HG02623 (cell line): ENCODE measurements at regions not wholly inside any gene's neighbourhood (a gene's known extent, or its start where the extent isn't known, plus 50 kb on each side); places are given as distances from the start of the nearest gene placed in this dataset.
"Not testable (repeated sequence)": the region's sequence is repeated elsewhere in the genome, so short reads cannot be mapped to it uniquely, and the experiment has no call there.

ENCODE experiments used
- ATAC-seq: cut with Tn5 transposase; IDR thresholded peaks from one replicate; pipeline ENCODE4 v1.9.1; 2021; ENCODE audit warnings: moderate library complexity; ENCODE audit not compliant: unreplicated experiment

- ATAC-seq: no peak
Measured at GRCh38 chr1:87398641-87399040, 70.0 kb downstream of the LMO4 start.

DNA sequence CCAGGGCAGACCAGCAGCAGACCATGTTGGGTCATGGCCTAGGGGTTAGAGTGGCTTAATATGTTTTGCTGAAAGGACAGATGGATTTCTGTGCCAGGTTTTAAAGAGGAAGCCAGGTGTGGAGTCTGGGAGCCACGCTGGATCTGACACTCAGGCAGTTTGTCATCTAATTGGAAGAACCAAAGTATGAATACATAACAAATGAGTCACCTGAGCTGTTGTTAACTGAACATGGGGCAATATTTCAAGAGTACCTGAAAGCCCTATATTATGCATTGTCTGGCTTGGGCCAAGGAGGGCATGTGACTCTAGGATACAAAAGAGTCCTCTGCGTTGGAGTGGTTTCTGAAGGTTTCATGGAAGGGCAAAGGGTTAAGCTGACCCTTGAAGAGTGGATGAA lies 70.6 kb downstream of the LMO4 start:
- no peak for ATAC-seq

- ATAC-seq: no peak
Measured at GRCh38 chr1:87399701-87400100, 71.0 kb downstream of the LMO4 start.

- ATAC-seq: no peak
Measured at GRCh38 chr1:87400813-87401212, 72.1 kb downstream of the LMO4 start.

DNA sequence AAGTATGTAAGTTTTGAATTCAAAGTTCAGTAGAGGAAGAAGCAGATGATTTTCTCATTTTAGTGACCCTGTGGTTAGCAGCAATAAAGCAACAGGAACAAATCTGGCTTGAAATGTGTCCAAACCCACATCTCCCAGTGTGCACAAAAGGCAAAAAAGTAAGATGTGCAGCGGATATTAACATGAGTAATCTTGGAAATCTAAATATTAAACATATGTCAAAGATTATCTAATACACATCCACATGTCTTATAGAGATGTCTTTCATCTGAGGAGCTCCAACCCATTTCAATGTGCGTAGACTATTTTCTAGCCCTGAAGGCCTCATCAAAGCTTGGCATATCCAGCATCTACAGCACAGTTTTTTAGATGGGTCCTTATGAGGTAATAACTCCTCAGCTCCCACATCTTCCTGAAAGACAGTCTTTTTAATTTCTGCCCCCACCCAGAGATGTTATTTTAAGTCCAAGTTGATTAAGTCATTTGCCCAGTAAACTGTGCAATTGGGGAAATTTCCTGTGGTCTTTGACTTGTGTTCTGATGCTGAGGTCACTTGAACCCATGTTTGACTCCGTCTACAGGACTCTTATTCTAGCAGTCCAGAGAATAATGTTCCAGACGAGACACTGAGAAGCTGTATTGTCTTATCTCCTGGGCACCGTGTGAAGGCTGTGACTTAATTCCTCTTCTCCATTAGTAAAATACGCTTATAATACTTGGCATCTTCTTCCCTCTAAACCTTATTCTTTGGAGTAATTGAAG lies 73.7 kb downstream of the LMO4 start:
- no peak for ATAC-seq

DNA sequence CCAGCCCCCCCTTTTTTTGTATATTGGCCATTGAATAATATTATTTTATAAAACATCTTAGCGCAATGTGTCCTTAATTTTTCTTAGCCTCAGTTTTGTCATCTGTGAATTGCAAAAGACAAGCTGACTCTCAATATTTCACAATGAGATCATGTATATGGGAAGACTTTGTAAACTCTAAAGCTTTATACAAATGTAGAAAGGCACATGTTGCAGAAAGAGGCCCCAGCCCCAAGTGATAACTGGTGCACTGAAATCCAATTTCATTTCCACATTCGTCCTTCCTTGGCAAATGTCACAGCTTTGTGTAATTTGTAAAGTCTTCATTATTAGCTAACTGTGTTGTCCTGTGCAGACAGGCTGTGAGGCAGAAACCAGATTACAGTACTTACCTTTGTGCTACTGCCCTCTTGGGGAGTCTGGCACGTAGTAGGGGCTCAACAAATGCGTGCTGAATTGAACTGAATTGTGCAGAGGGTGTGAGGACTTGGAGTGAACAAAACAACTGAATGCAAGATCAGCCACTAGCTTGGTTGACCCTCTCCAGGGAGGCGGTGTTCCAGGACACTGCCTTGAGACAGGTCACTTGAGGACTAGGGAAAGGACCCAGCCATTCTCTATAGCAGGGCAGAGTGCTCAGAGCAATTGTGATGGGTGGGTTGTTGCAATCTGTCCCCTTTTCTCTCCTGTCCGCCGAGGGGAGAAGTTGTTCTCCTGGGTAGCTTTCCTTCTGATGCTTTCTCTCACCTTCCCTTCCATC lies 74.6 kb downstream of the LMO4 start:
- ATAC-seq: no peak

GRCh38 chr1:87404296-87404695 lies 75.6 kb downstream of the LMO4 start:
- ATAC-seq: no peak

DNA sequence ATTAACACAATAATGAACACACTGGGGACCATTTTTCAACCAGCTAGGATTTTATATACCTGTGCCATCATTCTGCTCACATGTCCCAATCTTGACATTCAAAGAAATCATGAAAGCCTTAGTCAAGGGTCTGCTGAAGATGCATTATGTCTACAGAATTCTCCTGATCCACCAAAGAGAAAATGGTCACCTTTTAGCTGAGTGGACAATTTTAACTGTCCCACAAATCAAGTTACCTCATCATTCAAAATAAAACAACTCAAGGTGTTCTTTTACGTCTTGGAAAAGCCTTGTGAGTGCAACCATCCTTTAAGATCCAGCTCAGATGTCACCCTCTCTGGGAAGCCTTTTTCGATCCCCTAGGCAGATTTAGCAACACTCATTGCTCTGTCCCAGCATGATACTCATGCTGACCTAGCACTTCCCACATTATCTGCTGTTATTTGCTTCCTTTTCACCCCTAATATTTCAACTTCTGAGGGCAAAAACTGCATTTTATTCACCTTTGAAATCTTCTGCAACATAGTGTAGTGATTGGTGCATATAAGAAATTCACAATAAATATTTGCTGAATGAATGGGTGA lies 80.1 kb downstream of the LMO4 start:
- no peak for ATAC-seq

DNA sequence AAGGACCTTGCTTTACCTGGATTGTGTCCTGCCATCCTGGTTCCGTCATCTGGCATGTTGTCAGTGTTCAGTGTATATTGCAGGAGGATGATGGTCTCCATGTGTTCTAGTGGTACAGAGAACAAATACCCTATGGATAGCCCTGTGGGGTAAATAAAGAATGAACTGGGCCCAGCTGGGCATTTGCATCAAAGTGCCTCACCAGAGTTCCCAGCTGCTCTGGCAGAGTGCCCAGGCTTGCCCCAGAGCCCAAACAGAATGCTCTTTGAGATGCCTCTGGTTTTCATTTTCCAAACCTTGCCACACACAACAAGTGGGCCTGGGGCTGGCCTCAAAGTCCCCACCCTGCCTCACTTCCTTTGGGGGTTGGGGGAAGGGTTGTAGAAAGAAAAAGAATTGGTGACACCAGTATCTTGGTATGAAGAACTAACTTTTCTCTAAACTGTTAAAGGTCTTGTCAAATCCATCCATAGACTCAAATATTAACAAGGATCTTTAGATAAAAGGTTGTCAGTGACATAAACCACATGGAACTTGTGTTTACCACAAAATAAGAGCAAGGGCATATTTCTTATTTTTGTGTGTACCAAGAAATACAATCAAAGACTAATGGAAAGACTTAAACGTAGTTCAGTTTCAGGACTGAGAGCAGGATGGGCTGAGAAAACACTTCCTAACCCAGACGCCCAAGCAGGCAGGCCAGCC lies 82.2 kb downstream of the LMO4 start:
- ATAC-seq: no peak

- not testable (repeated sequence) for ATAC-seq
Measured at GRCh38 chr1:87413846-87414245, 85.2 kb downstream of the LMO4 start.

DNA sequence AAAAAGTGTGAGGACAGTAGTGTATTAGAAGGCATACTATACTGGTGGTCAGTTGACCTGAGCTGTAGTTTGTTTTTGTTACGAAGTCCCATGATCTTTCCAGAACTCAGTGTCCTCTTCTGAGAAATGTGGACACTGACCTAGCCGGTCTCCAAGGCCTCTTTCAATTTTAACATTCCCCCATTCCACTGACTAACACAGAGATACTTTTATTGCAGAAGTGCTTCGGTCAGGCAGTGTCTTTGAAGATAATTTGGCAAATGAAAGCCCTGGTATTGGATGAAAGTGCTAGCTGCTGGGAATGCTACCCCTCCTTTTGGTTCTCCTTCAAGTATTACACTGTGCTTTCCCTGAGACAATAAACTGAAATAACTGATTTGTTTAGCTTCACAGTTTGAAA lies 89.4 kb downstream of the LMO4 start:
- no peak for ATAC-seq

GRCh38 chr1:87421809-87422208 lies 93.1 kb downstream of the LMO4 start:
- no peak for ATAC-seq

- ATAC-seq: no peak
Measured at GRCh38 chr1:87424541-87424940, 95.9 kb downstream of the LMO4 start.

- ATAC-seq: no peak
Measured at GRCh38 chr1:87426463-87427249, 98.0 kb downstream of the LMO4 start.

- no peak for ATAC-seq
Measured at GRCh38 chr1:87428367-87428766, 99.7 kb downstream of the LMO4 start.

GRCh38 chr1:87428883-87429282 lies 100.2 kb downstream of the LMO4 start:
- ATAC-seq: no peak

DNA sequence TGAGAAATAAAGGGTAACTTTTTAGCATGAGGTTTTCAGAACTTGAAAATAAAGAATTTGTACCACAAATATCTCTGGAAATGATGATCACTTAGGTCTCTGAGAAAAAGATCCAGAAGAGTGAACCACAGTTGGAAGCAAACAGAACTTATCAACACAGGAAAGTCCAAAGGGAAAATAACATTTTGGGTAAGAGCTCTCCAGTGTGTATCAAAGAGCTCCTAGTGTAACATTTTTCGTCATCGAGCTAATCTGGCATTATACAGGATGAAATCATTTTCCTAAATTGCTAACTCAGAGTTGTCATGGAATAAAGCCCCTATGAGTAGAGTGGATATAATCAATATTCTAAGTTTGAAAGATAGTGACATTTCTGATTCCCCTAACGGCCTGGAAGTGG lies 104.0 kb downstream of the LMO4 start:
- ATAC-seq: no peak

DNA sequence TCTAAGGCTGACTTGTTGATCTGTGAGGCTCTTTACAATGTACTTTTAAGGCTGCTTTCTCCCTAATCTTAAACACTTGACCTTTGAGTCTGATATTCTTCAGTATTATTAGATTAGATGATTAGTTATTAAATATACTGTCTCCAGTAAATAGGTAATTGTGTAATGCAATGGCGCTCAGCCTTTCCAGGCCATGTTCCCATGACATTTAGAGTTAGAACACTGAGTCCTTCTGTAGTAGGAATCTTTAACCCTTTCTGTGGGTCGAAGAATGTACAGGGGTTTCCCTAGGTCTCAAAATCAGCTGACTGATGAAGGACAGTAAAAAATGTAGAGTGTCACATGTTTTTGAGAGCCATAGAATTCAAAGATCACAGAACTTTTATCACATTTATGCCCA lies 104.4 kb downstream of the LMO4 start:
- ATAC-seq: not testable (repeated sequence)

GRCh38 chr1:87435484-87435883 lies 106.8 kb downstream of the LMO4 start:
- no peak for ATAC-seq

- not testable (repeated sequence) for ATAC-seq
Measured at GRCh38 chr1:87436115-87436514, 107.4 kb downstream of the LMO4 start.

DNA sequence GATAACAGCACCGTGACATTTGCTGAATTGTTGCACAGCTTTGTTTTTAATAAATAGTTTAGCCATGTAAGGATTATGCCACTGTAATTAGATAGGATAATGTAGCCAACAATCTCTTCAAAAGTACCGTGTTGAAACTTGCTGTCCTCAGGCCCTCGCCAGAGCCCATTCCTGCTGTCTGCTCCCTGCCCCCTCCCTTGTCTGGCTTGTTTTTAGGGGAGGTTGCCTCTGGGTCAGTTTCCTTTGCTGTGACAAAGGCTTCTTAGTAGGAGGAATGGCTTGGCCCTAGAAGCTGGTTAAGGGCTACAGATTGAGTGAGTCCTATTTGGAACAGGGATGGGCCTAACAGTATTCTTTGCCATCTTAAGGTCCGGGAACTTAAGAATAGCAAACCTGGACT lies 107.9 kb downstream of the LMO4 start:
- no peak for ATAC-seq
